Inflammatory macrophage treated with lipopolysaccharide for 1 hour (primary cell): ENCODE measurements at regions not wholly inside any gene's neighbourhood (a gene's known extent, or its start where the extent isn't known, plus 50 kb on each side); places are given as distances from the start of the nearest gene placed in this dataset.

ENCODE experiments used
- DNase-seq, 2 donors: peaks; one replicate each; pipeline ENCODE4 v3.0.0-alpha.2; 2020 to 2022

DNA sequence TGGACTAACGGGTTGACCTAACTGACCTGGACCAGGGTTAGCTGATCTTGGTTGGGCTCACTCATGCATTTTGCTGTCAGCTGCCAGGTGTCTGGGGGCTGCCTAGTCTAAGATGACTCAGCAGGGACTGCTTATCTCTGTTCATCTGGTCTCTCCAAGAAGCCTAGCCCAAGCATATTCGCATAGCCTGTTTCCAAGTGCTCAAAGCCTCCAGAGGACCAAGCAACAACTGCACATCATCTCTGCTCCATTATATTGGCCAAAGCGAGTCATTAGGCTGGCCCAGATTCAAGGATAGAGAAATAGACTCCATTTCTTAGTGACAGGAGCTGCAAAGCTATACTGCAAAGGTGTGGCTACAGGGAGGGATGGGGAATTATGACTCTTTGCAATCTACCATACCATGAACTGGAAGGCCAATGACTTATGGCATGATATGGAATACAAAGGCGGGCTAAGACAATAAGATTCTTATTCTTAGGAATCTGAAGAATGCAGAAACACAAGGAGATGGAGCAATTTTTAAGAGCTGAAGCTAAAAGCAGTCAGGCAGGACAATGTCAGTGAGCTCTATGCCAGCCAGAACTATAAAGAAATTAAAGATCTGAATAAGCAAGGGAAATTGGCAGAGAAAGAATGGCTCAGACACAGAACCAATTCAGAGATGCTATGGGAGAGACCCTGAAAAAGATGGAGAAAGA lies 194.6 kb upstream of the FSCB start:
- no peak for DNase-seq

DNA sequence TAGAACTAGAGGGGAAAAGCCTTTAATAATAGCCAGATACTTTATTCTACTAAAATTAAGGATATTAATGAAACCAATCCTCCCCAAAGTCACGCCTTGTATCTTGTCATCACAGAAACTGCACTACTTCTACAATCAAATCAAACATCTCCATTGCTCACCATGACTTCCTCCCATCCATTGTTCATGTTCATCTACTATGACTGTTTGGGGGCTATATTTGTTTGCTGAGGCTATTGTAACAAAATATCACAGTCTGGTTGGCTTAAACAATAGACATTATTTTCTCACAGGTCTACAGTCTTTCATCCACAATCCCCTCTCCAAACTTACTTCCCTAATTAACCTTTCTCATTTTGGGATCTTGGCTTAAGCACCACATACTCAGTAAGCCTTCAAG lies 193.6 kb upstream of the FSCB start:
- no peak for DNase-seq

DNA sequence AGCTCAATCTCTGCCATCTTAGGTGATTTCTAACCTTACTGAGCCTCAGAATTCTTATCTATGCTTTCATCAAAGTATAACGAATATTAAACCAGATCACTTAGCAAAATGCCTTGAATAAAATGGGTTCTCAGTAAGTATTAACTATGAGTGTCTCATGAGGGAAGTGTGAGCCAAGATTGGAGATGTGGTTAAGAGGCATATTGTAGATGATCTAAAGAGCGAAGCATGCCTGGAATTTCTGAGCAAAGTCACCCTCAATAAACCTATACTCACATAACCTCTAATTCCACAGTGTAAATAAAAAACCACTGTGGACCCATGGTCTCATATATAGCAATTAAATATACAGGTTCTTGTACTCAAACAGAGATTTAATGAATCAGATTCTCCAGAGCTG lies 193.1 kb upstream of the FSCB start:
- no peak for DNase-seq

DNA sequence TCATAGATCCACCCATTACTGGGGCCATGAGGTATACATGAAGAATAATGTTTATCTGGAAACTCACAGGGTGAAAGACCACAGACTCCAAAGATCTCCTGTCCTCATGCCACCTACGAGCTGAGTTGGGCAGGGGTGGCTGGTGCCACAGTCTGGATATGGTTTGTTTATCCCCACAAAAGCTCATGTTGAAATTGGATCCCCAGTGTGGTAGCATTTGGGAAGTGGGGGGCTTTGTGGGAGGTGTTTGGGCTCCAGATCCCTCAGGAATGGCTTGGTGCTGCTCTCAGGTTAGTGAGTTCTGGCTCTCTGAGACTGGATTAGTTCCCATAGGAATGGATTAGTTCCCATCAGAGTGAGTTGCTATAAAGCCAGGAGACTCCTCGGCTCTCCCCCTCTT lies 192.3 kb upstream of the FSCB start:
- DNase-seq: no peak

DNA sequence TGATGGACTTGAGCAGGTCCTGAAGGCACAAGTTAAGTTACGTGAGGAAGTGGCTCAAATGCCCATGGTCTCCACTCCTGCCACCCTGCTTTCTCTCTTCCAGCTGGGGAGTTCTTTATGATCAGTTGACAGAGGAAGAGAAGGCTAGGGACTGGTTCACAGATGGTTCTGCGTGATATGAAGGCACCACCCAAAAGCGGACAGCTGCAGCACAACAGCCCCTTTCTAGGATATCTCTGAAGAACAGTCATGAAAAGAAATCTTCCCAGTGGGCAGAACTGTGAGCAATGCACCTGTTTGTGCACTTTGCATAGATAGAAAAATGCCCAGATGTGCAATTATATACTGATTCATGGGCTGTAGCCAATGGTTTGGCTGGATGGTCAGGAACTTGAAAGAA lies 162.4 kb upstream of the FSCB start:
- no peak for DNase-seq

DNA sequence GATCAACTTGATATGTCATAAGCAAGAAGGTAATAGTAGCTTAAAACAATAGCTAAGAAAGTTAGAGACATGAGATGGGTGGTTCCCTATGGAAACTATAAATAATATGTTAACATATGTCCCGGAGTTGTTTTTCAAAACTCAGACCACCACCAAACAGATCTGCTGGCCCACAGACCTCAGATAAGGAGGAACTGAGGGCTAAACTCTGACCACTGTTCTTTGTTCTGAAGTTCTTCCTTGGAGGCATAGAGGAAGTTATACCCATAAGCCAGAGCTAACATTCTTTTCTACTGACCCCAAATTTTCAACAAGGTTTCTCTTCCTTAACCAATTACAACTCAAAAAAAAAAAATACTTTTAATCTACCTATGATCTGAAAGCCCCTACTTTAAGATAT lies 156.1 kb upstream of the FSCB start:
- no peak for DNase-seq

DNA sequence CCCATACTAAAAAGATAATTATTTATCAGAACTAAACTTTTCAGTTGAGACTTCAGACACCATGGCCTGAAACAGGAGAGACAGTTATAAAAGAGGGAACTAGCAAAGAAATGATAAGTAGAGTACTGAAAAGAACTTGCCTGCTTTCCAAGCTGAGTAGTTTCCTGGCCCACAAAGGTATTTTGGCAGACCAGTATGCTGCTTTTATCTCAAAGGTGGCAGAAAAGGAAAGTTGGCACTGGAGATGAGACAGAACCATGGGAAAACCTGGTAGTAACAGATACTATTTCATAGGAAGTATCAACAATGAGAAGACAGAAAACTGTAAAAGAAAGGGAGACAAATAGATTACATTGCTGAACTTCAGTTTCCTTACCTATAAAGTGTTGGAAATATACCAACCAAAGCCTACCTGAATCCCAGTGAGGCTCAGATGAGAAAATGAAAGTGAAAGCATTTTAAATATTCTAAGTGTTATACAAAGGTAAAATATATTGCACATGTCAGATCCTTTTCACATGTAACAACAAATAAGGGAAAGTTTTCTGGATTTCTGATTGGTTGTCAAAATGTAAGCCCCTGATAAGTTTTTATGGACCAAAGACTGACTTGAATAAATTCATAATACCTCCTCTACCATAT lies 155.3 kb upstream of the FSCB start:
- no peak for DNase-seq

DNA sequence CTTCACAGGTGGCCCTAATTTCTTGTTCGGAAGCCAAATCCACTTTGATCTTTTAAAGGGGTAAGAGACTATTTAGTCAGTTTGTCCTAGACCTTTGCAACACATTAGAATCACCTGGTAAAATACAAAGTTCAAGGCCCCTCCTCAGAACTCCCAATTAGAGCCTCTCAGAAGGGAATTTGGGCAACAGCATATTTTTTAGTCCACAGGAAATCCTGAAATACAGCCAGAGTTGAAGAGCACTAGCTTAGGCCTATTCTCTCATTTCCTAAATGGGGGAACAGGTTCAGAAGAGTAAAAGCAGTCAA lies 151.3 kb upstream of the FSCB start:
- DNase-seq: no peak

DNA sequence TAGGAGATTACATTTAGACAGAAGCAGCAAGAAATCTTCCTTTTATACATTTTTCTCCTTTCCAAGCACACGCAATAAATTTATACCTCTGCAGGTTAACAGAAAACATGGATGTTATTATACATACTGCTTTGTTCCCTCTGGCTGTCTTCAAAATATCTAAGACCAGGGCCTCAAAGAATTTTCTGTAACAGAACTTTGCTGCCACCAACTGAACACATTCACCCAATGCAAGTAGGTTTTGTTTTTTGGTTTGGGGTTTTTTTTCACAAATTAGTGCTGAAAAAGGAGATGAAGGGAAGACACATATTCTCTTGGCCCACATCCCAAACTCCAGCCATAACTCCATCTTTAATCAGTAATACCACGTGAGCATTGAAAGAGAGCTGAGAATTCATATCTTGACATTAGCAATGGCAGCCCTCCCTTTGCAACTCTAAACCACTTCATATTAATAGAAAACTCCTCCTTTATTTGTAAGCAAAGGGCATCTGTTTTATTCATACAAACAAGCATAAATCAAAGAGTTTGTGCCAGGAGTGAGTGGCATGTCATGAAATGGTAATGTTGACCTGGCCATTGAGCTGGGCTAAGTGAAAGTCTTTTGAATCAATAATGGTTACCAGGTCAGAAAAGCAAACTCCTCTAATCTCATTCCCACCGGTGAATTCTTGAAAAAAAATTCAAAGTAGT lies 150.8 kb upstream of the FSCB start:
- DNase-seq: no peak

DNA sequence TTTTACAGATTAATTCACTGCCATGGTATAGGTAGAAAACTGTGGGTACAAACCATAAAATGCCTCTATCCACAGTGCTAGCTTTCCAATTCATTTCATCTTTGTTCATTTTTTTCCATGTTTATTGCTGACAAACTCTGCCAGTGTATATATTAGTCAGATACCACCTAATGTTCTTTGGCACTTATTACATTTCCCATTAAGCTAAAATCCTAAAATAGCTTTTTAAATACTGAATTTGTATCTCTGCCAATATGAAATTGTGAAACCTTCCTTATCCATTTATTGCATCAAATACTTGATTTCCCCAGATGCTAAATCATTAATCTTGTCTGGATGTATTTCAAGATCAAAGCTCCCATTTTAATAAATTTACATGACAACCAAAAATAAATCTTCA lies 150.1 kb upstream of the FSCB start:
- no peak for DNase-seq

DNA sequence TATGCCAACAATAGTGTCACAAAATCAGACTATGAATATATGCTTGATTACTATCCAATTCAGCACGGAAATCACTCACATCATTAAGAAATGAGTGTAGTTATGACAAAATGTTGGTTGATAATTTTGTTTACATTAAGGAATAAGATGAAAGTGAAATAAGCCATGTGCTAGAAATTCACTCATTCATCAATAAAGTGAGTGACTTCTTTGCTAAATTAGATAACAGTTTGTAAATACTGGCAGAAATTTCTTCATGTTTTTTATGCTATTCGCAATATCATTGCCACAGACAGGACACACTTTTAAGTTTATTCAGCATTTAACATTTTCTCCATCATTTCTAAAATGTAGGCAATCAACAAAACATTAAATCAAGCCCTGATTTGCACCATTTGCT lies 147.5 kb upstream of the FSCB start:
- no peak for DNase-seq

DNA sequence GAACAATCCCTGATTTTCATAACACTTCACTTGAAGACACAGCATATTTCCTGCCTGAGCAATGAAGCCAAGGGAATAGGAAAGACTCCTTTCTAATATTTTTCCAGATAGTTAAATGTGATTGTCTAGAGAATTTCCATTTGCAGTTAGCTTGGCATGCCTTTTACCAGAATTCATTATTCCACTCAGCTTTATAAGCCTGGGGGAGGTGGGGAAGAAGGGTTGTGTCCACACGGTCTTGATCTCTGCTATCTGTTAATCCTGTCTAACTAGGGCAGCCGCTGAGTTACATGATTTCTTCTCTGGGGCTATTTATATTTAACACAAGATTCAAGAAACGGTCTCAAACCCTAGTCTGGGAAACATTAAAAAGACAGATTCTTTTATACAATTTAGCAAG lies 146.6 kb upstream of the FSCB start:
- no peak for DNase-seq

DNA sequence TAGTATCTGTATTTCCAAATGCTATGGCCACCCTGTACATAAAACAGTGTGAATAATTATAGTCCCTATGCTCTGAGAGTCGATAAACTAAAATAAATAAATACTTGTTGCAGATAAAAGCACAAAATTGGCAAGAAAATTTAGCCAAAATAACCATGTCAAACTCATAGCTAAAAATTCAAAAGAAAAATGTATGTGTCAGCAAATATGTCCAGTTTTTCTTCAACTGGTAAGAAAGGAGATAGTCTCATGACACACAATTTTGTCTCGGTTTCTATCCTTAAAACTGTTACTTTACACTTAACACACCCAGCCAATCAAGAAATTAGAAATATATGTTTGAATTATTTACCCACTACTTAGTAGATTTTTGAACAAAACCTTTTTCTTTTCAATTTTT lies 145.6 kb upstream of the FSCB start:
- DNase-seq: no peak

DNA sequence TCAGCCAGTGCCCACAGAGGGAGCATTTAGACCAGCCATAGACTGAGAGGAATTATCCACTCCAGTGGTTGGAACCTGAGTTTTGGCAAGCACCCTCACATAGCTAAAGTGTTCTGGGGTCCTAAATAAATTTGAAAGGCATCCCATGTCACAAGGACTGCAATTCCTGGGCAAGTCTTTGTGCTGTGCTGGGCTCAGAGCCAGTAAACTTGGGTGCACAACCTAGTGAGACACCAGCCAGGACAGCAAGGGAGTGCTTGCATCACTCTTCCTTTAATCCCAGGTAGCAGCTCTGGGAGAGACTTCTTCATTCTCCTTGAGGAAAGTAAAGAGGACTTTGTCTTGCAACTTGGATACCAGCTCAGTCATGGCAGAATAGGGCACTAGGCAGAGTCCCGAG lies 142.0 kb upstream of the FSCB start:
- no peak for DNase-seq

DNA sequence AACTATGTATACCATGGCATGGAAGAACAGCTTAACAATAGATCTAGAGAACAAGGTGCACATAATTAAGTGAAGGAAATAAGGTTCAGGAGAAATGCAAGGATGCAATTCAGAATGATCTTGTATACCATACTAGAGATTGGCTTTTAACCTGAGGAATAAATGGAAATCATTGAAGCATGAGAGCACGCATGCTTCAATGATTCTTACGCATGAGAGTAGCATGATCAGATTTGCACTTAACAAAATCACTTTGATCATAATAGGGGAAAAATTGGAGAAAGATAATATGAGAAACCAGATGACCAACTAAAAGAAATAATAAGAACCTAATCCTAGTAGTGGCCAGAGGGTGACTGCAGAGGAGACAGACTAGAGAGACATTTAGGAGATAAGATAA lies 133.3 kb upstream of the FSCB start:
- DNase-seq: no peak

DNA sequence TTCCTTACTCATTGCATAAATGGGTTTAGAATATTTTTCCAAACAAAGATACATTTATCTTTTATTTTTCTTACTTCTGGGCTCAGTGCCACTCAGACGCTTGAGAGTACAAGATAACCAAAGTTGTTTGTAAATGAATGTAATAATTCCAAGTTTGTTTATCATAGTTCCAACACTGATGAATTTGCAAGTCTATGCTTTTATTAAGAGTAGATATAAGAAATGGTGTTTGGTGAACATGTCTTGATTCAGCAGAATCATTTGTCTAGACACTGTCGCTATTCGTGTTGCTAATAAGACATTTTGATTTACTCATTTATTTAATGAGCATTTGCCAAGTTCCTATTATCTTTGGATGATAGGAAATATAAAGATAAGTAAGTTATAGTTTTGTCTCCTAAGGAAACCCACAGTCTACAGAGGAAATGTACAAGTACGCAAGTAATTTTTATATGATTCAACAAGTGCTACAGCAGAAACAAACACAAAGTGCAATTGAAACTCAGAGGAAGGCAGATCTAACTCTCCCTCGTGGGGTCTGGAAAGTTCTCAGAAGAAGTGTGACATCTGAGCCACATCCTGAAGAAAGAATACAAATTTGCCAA lies 132.8 kb upstream of the FSCB start:
- DNase-seq: no peak

DNA sequence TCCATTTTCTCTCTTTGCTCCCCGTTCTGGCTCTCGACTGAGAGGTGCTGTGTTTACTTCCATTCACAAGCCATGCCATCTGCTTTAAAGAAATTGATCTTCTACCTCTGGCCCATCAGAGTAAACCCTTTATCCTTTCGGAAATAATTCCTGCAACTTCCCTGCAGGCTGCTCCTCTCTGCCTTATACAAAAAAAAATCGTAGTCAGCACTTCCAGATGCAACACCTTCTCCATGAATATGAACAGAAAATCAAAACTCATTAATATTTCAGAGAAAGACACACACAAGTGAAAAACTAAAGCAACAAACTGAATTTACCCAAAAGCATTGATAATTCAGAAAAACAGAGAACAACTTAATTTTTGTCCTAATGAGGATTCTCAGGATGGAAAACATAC lies 127.6 kb upstream of the FSCB start:
- no peak for DNase-seq

DNA sequence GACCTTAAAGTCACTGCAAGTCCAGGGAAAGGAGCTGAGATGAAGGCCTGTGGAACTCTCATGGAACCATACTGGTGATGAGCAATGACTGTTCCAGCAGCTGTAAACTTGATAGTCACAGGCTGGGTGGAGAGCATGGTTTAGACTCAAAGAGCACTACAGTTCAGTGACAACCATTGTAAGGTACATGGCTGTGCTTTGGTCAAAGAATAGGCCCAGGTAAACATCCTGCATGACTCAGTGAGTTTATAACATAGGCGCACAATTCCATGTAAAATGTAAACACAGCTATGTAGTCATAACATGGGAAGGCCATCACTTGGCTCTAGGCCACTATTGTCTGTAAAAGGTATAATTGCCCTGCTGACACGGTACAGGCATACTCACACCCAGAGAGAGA lies 119.3 kb upstream of the FSCB start:
- DNase-seq: no peak

DNA sequence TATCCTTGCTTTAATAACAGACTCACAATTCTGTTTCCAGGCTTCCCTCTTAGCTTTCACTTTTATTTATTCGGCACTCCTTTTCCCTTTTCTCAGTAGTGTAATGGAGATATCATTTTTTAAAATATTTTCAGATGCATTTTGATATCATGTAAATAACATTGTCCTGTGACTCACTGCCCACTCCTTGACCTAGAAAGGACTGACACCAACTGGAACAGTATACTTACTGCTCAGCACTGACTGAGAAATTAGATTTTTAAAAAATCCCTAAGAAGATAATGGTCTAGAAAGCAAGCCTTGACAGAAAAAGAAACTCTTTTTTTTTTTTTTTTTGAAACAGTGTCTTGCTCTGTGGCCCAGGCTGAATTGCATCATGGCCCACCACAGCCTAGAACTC lies 118.0 kb upstream of the FSCB start:
- no peak for DNase-seq

DNA sequence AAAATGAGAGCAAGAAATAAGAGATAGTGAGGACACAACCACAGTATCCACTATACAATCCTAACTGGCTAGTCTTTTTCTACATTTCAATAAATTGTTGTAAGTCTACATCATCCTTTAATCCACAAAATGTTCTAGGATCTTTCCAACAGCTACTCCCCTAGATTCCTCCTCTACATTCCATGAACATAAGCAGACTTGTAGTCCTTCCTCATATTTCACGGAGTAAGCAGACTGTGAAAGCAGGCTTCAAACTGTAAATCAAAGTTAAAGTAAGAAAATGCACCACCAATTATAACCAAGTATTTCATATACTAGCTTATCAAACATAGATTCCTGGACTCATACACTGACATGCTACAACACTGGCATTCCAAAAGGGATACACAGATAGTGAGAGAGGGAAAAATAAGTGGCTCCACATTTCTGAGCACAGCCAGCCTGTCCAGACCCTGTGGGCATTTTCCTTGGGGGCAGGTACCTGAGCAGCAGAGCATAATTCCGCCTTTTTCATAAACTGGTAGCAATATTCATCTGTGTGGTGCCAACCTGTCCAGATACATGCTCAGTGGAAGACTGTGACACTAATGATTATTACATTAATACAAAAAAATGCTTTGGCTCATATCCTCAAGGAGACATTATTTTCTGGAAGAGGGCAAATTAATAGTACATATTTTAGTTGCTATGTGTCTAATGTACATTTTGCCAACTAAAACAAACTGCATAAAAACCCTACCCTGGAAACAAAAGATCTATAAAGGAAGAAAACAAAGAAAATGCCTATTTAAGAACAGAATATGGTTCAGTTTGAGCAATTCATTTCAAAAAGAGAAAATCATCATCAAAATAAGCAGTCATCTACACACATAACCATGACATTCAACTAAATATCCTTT lies 113.3 kb upstream of the FSCB start:
- no peak for DNase-seq

DNA sequence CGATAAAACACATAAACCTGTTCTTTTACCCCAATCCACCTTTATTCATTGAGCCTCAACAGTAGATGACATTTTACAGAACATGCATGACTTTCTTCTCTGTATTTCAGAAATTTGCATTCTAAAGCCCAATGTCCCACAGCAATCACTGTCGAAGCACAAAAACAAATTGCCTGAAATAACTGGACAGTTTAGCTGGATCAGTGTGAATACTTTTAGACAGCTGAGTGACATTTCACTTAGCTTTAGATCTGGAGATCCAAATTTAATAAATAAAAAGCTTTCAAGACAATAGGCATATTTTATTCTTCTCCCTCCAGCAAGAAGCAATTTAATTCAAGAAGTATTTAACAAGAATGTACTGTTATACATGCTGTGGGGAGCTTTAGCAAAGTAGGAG lies 109.1 kb upstream of the FSCB start:
- DNase-seq: no peak

DNA sequence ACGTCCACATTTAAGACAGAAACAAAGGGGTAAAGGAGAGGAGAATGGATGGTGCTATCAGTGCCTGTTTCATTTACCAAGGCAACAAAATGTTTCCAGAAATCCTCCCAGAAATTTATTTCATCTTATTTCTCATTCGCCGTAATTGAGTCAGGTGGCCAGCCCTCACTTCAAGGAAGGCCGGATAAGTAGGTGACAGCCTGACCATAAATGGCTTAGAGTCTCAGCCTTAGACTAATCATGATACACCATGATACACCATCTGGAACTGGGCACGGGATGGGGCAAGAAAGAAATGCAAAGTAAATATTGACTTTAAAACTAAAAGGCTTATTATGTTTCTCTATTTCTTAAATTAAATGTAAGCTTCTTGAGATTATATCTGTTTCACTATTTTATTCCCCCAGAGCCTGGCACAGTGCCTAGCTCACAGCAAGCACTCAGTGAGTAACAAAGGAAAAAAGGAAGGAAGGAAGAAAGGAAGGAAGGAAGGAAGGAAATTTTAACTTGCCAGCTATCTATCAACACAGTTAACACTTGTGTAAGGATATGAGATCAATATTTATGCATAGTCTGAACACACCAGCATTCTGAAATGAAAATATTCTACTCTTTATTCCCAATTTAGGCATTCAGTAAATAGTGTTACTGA lies 106.1 kb upstream of the FSCB start:
- no peak for DNase-seq

DNA sequence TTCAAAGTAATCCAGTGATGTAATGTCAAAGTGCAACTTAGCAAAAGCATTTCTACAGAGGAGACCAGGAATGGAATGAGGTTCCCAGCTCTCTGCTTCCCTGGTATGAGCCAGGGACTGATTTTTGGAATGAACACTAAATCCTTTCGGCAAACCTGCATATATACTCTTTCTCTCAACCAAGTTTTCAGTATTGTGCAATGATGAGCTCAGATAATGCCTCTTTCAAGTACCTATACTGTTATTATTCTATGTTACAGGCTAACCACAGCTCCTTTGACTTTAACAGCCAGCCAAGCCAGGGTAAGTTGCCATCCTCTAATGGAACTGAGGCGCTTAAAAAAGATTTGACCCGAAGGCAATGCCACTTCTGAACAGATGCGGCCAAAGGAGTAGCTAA lies 104.9 kb upstream of the FSCB start:
- DNase-seq: no peak
